SH-SY5Y (cell line): ENCODE measurements at regions not wholly inside any gene's neighbourhood (a gene's known extent, or its start where the extent isn't known, plus 50 kb on each side); places are given as distances from the start of the nearest gene placed in this dataset.

Experiments
- GATA2 ChIP-seq: IDR thresholded peaks from 2 replicates; pipeline ENCODE4 v1.6.1; 2011; ENCODE audit warnings: mild to moderate bottlenecking, low read depth, low read length
- GATA3 ChIP-seq: IDR thresholded peaks from 2 replicates; pipeline ENCODE4 v1.6.1; 2011; ENCODE audit warnings: low read depth, mild to moderate bottlenecking, low read length, moderate library complexity

GRCh38 chr1:192958871-192959270, 100.3 kb downstream of the UCHL5 start:
- TF ChIP-seq GATA2 (no peak), GATA3 (no peak)
